ENCODE measurements at regions not wholly inside any gene's neighbourhood (a gene's known extent, or its start where the extent isn't known, plus 50 kb on each side); places are given as distances from the start of the nearest gene placed in this dataset.

DNA sequence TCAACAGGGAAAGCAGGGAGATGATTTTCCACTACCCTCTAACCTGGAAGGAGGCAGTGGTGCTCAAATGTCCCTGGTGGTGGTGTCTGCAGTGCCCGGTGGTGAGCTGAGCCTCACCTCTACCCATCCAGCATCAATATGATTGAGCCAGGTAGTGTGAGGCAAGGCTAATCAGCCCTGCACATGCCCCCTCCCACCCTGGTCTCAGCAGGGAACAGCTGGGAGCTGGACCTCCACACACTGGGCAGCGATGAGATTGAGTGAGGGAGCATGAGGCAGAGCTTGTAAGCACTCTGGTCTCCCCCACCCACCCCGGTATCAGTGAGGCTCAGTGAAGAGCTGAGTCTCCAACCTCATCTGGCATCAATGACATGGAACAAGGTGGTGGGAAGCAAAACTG is 634.3 kb downstream of the PTPRU start:
- DNase-seq (ENCODE audit: missing footprints) (no peak), ATAC-seq (no peak)
- intact Hi-C loops (cut with DNase I): no loop called here

- DNase-seq (ENCODE audit: missing footprints) (no peak), ATAC-seq (no peak)
- intact Hi-C loops (cut with DNase I): no loop called here
These were observed 633.5 kb downstream of the PTPRU start for GRCh38 chr1:29869802-29870201.

DNA sequence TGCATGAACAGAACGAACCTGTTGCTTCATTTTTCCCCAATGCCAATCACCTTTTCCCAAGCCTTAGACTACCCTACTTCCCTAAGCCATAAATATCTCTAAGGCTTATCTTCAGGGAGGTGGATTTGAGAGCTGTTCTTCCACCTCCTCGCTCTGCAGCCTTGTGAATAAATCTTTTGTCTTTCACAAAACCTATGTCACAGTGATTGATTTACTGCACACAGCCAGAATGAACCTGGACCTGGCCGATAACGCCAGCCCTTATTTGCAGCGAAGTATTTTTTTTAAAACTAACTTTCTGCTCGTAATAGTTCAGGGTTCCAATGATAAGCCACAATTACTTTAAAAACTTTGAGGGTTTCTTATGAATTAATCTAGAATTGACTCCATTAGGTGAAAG is 632.6 kb downstream of the PTPRU start:
- no peak for DNase-seq (ENCODE audit: missing footprints)
- intact Hi-C loops (cut with DNase I): no loop called here
- no peak for ATAC-seq

GRCh38 chr1:29868096-29868495 is 631.8 kb downstream of the PTPRU start:
- intact Hi-C loops (cut with DNase I): no loop called here
- ATAC-seq (no peak), DNase-seq (ENCODE audit: missing footprints) (no peak)

DNA sequence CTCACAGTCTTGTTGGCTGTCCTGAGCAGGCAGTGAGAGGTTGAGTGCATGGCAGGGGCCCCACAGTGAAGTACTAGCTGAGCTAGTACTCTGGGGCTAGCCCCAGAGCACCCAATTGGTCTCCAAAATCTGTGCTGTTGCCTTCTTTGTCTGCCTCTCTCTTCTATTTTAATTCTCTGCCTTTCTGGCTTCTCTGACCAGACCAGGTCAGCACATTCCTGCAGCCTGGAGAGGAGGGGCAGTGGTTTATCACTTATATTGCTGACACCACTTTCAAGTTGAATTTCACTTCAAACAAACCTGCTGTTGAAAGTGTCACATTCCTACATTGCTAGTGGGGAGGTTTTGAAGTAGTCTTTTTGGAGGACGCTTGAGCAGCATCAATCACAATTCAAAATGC is 628.7 kb downstream of the PTPRU start:
- intact Hi-C loops (cut with DNase I): no loop called here
- no peak for DNase-seq (ENCODE audit: missing footprints)
- ATAC-seq: no peak

DNA sequence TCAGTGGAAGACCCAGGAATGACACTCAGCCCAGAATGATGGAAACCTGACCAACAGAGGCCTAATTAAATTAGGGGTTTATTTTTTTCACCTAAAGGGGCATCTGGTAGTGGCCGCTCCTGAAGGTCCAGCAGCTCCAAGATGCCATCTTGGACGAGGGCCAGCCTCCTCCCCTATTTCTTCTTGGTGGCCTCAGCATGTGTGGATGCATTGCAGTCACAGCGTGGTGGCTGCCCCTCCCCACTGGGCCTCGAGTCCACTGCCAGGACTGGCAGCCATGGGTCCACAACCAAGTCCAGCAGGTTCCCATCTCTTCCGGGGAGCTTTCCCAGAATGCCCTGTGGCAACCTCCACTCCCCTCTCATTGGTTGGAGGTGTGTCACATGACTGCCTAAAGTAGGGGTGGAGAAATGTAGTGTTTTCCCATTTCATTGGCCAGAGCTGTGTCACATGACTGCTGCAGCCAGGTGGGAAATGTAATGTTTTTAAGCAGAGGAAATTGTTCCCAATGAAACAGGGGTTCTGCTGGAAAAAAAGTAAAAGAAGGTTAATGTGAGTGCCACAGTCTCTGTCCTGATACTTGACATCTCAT is 628.2 kb downstream of the PTPRU start:
- ATAC-seq (no peak), DNase-seq (ENCODE audit: missing footprints) (no peak)
- intact Hi-C loops (cut with DNase I): no loop called here

- intact Hi-C loops (cut with DNase I): no loop called here
- DNase-seq (ENCODE audit: missing footprints): no peak
These were observed 625.6 kb downstream of the PTPRU start for GRCh38 chr1:29861922-29862321.

GRCh38 chr1:29861446-29861845 is 625.1 kb downstream of the PTPRU start:
- DNase-seq (ENCODE audit: missing footprints) (no peak), ATAC-seq (no peak)
- intact Hi-C loops (cut with DNase I): no loop called here

More at GRCh38 chr1:29861922-29862321, 625.6 kb downstream of the PTPRU start:
- no peak for ATAC-seq

DNA sequence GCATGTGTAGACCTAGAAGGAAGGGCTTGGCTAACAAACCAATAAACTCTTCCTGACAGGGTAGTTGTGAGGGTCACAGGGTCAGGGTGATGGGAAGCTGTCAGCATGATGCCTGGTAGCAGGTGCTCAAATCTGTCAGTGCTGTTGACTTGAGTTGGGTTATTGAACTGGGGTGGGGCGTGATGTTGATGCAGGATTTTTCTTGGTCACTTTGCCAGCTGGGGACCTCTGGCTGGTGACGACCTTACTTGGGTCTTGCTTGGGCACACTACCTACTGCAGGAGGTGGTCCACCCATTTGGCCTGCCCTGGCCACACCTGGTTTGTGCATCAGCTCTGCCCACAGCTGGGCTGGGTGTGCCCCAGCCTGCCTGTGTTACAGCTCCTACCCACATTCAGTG is 624.4 kb downstream of the PTPRU start:
- intact Hi-C loops (cut with DNase I): no loop called here
- DNase-seq (ENCODE audit: missing footprints) (no peak), ATAC-seq (no peak)

DNA sequence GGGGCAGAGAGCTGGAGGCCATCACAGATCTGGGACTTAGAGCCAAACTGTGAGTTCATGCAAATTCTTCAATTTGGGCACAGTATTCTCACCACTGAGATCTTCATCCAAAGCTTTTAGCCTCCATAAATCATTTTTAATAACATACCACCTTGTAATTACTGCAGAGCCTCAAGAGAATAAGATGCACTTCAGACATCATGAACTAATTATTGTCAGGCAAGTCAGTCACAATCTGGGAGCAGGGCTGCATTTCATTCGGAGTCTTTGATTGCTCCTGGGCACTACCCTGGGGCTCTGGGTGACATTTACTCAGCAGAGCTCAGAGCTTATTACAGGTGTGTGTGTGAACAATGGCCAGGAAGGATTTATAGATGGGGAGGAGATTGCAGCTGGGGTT is 623.7 kb downstream of the PTPRU start:
- ATAC-seq: no peak
- DNase-seq (ENCODE audit: missing footprints): no peak
- intact Hi-C loops (cut with DNase I): no loop called here

DNA sequence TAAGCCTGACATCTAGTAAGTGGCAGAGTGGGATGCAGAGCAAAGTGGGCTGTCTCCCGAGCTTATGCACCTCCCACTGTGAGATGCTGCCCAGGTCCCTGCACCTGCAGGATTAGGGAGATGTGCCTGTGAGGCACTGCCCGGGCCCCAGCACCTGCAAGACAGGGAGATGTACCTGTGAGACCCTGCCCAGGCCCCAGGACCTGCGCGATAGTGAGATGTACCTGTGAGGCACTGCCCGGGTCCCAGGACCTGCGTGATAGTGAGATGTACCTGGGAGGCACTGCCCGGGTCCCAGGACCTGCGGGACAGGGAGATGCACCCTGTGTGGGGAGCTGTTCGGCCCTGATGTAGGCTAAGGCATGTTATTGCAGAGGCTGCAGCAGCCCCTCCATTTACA is 622.8 kb downstream of the PTPRU start:
- no peak for ATAC-seq
- intact Hi-C loops (cut with DNase I): no loop called here
- no peak for DNase-seq (ENCODE audit: missing footprints)

DNA sequence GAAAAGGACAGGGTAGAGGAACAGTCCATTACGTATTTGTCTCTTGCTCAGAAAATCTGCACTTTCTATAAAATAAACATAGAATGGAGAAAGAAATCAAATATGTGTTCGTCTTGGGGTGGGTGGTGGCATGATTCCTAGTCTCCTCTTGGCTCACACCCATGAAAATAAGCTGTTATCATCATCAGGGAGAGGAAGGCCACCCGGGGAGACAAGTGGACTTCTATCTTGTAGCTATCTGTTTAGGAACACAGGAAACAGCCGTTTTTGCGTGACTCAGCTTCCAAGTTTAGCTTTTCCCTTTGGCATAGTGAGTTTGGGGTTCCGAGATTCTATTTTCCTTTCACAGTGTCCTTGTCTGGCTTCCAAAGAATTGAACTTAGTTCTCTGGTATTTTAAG is 622.3 kb downstream of the PTPRU start:
- intact Hi-C loops (cut with DNase I): no loop called here
- ATAC-seq: no peak
- no peak for DNase-seq (ENCODE audit: missing footprints)

DNA sequence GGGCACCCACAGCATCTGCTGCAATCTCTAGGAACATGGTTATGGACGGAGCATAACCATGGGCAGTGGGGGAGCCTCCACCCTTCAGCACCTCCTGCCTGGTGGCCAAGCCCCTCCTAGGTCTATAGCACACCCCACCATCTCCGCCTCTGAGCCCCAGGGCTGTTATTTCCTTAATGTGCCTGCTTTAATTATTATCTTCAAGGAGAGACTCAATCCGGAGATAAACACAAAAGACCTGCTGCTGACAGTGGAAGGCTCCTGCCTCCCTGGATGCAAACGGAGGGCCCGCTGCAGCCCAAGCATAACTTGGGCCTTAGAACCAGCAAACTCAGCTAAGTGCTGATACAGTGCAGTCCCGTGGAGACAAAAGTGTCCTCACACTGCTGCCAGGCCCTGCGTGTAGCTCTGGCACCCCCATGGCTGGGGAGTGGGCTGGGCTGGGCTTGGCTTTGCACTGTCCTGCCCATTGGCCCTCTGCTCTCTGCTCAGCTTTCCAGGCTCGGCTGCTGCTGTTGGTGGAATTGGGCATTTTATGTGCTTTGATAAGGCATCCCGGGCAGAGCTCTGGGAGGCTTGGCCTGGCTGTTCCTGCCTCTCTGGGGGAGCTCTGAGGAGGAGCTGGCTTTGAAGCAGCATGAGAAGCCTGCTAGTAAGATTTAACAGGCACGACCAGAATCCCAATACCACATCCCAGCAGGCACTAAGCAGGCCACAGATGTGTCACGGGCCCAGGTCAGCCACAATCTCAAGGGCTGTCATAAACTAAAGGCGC is 620.2 kb downstream of the PTPRU start:
- DNase-seq (ENCODE audit: missing footprints) (no peak), ATAC-seq (no peak)
- intact Hi-C loops (cut with DNase I): no loop called here

DNA sequence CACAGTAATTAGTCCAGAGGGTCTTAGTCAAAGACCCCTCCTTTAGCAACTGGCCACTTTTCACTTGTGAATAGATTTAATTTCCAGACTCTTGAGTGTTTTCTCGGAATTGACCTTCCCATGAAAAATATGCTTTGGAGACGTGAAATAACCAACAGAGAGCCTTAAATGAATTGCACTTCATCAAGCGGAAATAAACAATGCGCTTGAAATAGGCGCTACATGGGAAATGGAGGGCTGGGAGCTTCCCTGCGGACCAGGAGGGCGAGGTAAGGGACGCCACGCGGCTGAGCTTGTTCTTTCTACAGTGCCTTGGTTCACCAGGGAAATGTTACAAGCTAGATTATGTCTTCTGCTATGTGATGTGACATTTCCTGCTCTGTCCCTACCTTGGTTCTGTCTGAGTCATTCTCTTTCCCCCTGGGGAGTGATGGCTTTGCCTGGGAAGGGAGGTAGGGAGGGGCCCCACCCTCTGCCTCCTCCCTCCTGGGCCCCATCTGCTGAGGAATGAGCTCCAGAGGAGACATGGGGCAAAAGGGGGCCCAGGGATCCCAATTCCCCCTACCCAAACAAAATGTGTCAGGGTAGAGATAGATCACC is 619.3 kb downstream of the PTPRU start:
- no peak for DNase-seq (ENCODE audit: missing footprints)
- no peak for ATAC-seq
- intact Hi-C loops (cut with DNase I): no loop called here

GRCh38 chr1:29854700-29855276 is 618.5 kb downstream of the PTPRU start:
- intact Hi-C loops (cut with DNase I): no loop called here
- DNase-seq (ENCODE audit: missing footprints) (no peak), ATAC-seq (no peak)

DNA sequence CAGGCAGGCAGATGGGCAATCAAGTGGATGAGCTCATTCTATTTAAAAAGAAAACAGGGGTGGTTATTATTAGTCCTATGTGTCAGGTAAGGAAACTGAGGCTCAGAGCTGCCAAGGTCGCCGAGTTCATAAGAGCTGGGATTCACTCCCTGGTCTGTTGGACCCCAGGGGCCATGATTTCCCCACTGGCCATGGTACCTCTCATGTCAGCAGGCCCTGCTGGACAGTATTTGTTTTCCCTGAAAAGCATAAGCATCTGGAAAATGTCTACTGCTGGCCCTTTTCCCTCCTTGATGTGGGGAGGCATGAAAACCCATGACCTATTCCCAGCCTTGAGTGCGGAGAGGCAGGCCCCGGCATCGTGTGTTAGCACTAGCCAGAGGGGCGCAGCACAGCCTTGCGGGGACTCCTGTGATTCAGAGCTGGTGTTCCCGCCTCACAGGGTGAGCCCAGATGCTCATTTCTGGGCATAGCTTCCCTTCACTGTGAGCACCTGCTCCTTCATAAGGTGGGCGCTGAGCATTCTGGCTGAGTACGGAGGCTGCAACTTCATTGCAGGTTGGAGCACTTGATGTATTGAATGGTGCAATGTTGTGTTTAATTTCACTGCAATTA is 617.5 kb downstream of the PTPRU start:
- DNase-seq (ENCODE audit: missing footprints) (no peak), ATAC-seq (no peak)
- intact Hi-C loops (cut with DNase I): no loop called here

GRCh38 chr1:29852248-29852647 is 615.9 kb downstream of the PTPRU start:
- ATAC-seq: no peak
- intact Hi-C loops (cut with DNase I): no loop called here
- no peak for DNase-seq (ENCODE audit: missing footprints)

DNA sequence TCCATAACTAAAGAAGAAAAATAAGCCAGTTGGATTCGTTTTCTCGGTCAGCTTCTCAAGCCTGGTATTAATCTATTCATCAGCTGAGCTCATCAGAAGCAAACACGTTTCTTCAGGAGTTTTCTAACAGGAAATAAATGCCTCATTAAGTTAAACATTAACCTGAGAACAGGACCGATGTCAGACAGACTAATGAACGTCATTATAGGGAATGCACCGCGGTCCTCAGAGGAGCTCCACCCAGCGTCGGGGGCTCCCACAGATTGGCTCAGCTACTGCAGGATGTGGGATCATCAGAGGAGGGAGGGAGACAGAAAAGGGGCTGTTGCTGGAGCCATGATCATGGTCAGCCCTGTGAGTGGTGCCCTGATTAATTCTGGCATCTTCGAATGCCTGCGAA is 615.4 kb downstream of the PTPRU start:
- ATAC-seq (no peak), DNase-seq (ENCODE audit: missing footprints) (no peak)
- intact Hi-C loops (cut with DNase I): no loop called here

GRCh38 chr1:29849991-29850757 is 613.9 kb downstream of the PTPRU start:
- ATAC-seq (no peak), DNase-seq (ENCODE audit: missing footprints) (no peak)
- intact Hi-C loops (cut with DNase I): no loop called here
